ENCODE measurements at regions not wholly inside any gene's neighbourhood (a gene's known extent, or its start where the extent isn't known, plus 50 kb on each side); places are given as distances from the start of the nearest gene placed in this dataset.

- H4K20me1 ChIP-seq (ENCODE audit: insufficient read depth) = no peaks in the 10 kb centered on the region
Measured at GRCh38 chr18:78853341-78853740, 126.3 kb upstream of the SALL3 start.

GRCh38 chr18:78855188-78855587 is 124.4 kb upstream of the SALL3 start:
- Histone ChIP-seq H3K4me1 (ENCODE audit: low read depth, poor library complexity, severe bottlenecking) (peaks cover 7% of the 10 kb centered on the region), H3K79me2 (ENCODE audit: insufficient read depth, low read depth) (no peaks in the 10 kb centered on the region), H3K27ac (no peak overlapping the region), H2AFZ (ENCODE audit: low read depth) (no peak overlapping the region), H3K36me3 (ENCODE audit: insufficient read depth) (no peaks in the 10 kb centered on the region), H3K4me2 (no peak overlapping the region), H3K9ac (no peak overlapping the region), H4K20me1 (ENCODE audit: insufficient read depth) (no peaks in the 10 kb centered on the region), H3K27me3 (ENCODE audit: insufficient read depth, low read depth) (no peaks in the 10 kb centered on the region), H3K4me3 (IDR thresholded peaks at IDR 0.05; ENCODE audit: insufficient read depth, low read depth, low read length) (no peak overlapping the region)
- no peak for TF ChIP-seq CTCF (conservative IDR thresholded peaks at IDR 0.05; ENCODE audit: low read depth, low read length)

More at GRCh38 chr18:78853341-78853740, 126.3 kb upstream of the SALL3 start:
- no peaks in the 10 kb centered on the region for H3K36me3 ChIP-seq (ENCODE audit: insufficient read depth)
- no peak for TF ChIP-seq CTCF (conservative IDR thresholded peaks at IDR 0.05; ENCODE audit: low read depth, low read length)
- no peak overlapping the region for H3K27ac ChIP-seq
- no peak overlapping the region for H3K9ac ChIP-seq
- H3K27me3 ChIP-seq (ENCODE audit: insufficient read depth, low read depth) = no peaks in the 10 kb centered on the region
- no peak overlapping the region for H3K4me2 ChIP-seq
- no peak overlapping the region for H2AFZ ChIP-seq (ENCODE audit: low read depth)
- H3K4me3 ChIP-seq (IDR thresholded peaks at IDR 0.05; ENCODE audit: insufficient read depth, low read depth, low read length) = no peak overlapping the region
- no peaks in the 10 kb centered on the region for H3K4me1 ChIP-seq (ENCODE audit: low read depth, poor library complexity, severe bottlenecking)
- no peaks in the 10 kb centered on the region for H3K79me2 ChIP-seq (ENCODE audit: insufficient read depth, low read depth)

- Histone ChIP-seq H3K4me2 (no peak overlapping the region), H3K27ac (no peak overlapping the region), H3K27me3 (ENCODE audit: insufficient read depth, low read depth) (no peaks in the 10 kb centered on the region), H2AFZ (ENCODE audit: low read depth) (no peak overlapping the region), H4K20me1 (ENCODE audit: insufficient read depth) (no peaks in the 10 kb centered on the region), H3K9ac (no peak overlapping the region), H3K36me3 (ENCODE audit: insufficient read depth) (no peaks in the 10 kb centered on the region), H3K79me2 (ENCODE audit: insufficient read depth, low read depth) (no peaks in the 10 kb centered on the region), H3K4me1 (ENCODE audit: low read depth, poor library complexity, severe bottlenecking) (peaks cover 7% of the 10 kb centered on the region), H3K4me3 (IDR thresholded peaks at IDR 0.05; ENCODE audit: insufficient read depth, low read depth, low read length) (no peak overlapping the region)
- no peak for TF ChIP-seq CTCF (conservative IDR thresholded peaks at IDR 0.05; ENCODE audit: low read depth, low read length)
Measured at GRCh38 chr18:78856569-78857313, 122.9 kb upstream of the SALL3 start.

GRCh38 chr18:78857314-78858150 is 122.1 kb upstream of the SALL3 start:
- no peak for TF ChIP-seq CTCF (conservative IDR thresholded peaks at IDR 0.05; ENCODE audit: low read depth, low read length)
- Histone ChIP-seq H4K20me1 (ENCODE audit: insufficient read depth) (no peaks in the 10 kb centered on the region), H3K4me3 (IDR thresholded peaks at IDR 0.05; ENCODE audit: insufficient read depth, low read depth, low read length) (no peak overlapping the region), H3K4me1 (ENCODE audit: low read depth, poor library complexity, severe bottlenecking) (peaks cover 7% of the 10 kb centered on the region), H3K9ac (no peak overlapping the region), H3K4me2 (no peak overlapping the region), H3K27ac (no peak overlapping the region), H3K36me3 (ENCODE audit: insufficient read depth) (no peaks in the 10 kb centered on the region), H3K27me3 (ENCODE audit: insufficient read depth, low read depth) (no peaks in the 10 kb centered on the region), H3K79me2 (ENCODE audit: insufficient read depth, low read depth) (no peaks in the 10 kb centered on the region), H2AFZ (ENCODE audit: low read depth) (no peak overlapping the region)

Measured in KMS-11 (cell line).